ENCODE measurements at regions not wholly inside any gene's neighbourhood (a gene's known extent, or its start where the extent isn't known, plus 50 kb on each side); places are given as distances from the start of the nearest gene placed in this dataset.

DNA sequence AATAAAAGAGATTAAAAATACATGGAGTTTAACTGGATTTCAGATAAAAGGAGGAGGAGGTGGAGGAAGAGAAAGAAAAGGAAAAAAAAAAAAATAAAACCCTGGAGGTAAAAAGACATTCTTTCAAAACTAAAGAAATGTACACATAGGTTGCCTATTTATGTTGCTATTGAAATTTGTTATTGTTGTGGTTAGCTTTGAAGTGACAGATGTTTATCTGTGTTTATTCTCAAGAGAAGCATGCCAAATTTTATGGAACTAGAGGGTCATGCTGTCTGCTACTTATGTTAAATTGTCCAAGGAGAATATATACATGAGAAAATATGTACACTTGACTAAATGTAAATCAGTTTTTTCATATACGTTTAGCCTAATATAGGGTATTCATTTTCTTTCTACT is 653.2 kb downstream of the DCDC2C start:
- TF ChIP-seq ZNF274 (IDR thresholded peaks at IDR 0.05; ENCODE audit: low read depth, low read length) (no peak), YY1 (IDR thresholded peaks at IDR 0.05; ENCODE audit: insufficient read depth, insufficient read length) (no peak), SUZ12 (IDR thresholded peaks at IDR 0.05; ENCODE audit: extremely low read depth, insufficient read depth, insufficient read length) (no peak)
